ENCODE measurements at regions not wholly inside any gene's neighbourhood (a gene's known extent, or its start where the extent isn't known, plus 50 kb on each side); places are given as distances from the start of the nearest gene placed in this dataset.

GRCh38 chr5:2687746-2688145 lies 63.7 kb downstream of the IRX2 start:
- TF ChIP-seq, protein P1, sequence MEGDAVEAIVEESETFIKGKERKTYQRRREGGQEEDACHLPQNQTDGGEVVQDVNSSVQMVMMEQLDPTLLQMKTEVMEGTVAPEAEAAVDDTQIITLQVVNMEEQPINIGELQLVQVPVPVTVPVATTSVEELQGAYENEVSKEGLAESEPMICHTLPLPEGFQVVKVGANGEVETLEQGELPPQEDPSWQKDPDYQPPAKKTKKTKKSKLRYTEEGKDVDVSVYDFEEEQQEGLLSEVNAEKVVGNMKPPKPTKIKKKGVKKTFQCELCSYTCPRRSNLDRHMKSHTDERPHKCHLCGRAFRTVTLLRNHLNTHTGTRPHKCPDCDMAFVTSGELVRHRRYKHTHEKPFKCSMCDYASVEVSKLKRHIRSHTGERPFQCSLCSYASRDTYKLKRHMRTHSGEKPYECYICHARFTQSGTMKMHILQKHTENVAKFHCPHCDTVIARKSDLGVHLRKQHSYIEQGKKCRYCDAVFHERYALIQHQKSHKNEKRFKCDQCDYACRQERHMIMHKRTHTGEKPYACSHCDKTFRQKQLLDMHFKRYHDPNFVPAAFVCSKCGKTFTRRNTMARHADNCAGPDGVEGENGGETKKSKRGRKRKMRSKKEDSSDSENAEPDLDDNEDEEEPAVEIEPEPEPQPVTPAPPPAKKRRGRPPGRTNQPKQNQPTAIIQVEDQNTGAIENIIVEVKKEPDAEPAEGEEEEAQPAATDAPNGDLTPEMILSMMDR (IDR thresholded peaks at IDR 0.05) = no peak
- no peak for TF ChIP-seq POLR2AphosphoS5 (IDR thresholded peaks at IDR 0.05)
